K562 (cell line): ENCODE measurements at regions not wholly inside any gene's neighbourhood (a gene's known extent, or its start where the extent isn't known, plus 50 kb on each side); places are given as distances from the start of the nearest gene placed in this dataset.

Source experiments
- ATAC-seq: fragments of 200-7000 bp; cut with Tn5 transposase; 3 replicates; pipeline ENCODE4 v1.9.1; 2020; ENCODE audit warnings: moderate library complexity
- BruUV-seq: library from RNA; stranded (reverse); fragments of 400-500 nt; replicated peaks from 2 replicates; lab custom pipeline; 2021; lab: Mats Ljungman, UMichigan
- CTCF ChIA-PET: fragments of 300-600 bp; formaldehyde crosslinking; extraction: SDS; loops from one replicate; lab custom pipeline; 2021; ENCODE audit warnings: low intra/inter-chr PET ratio; lab: Yijun Ruan, JAX
- POLR2A ChIA-PET: fragments of 300-600, 350-650 bp; sonication (Branson Sonifier 250); formaldehyde crosslinking; extraction: SDS; loops from one replicate; lab custom pipeline; 2021; ENCODE audit warnings: antibody characterized with exemption, inconsistent platforms; lab: Yijun Ruan, JAX
- DNase-seq, 4 experiments: peaks; one replicate each; pipeline versions ENCODE4 v3.0.0 to v3.0.0-alpha.2; 2011 to 2018; ENCODE audit warnings: low spot score in 3 of 4, mixed read lengths in 3 of 4; ENCODE audit errors: extremely low read depth in 1 of 4
- FAIRE-seq: peaks from 2 replicates; lab custom pipeline; 2011; peaks lifted over from hg19 to GRCh38; lab: Jason Lieb, UNC
- H2AFZ ChIP-seq: 2 replicates; pipeline ENCODE4 v1.6.0; 2011; ENCODE audit warnings: low read depth, low read length, control low read depth, inconsistent platforms
- H3K27ac ChIP-seq: fragments of 200-600 bp; 3 replicates; pipeline ENCODE4 v1.8.0; 2011; ENCODE audit warnings: low read depth, mild to moderate bottlenecking, control low read depth, inconsistent platforms, low read length, moderate library complexity, mixed read lengths; ENCODE audit errors: extremely low read depth
- H3K27me3 ChIP-seq, 2 experiments: fragments of 300-600 bp in 1 of 2; 2 replicates in 1 of 2; 3 replicates in 1 of 2; pipeline versions ENCODE4 v1.6.0 to v1.8.0; 2011; ENCODE audit warnings: inconsistent platforms in 2 of 2, low read length in 2 of 2, mild to moderate bottlenecking in 1 of 2, mixed read lengths in 1 of 2, moderate library complexity in 1 of 2; ENCODE audit not compliant: control insufficient read depth in 2 of 2, insufficient read depth in 2 of 2
- H3K36me3 ChIP-seq: fragments of 300-600 bp; 3 replicates; pipeline ENCODE4 v1.8.0; 2011; ENCODE audit warnings: mild to moderate bottlenecking, low read length, inconsistent platforms; ENCODE audit not compliant: control insufficient read depth, insufficient read depth
- H3K4me1 ChIP-seq, 2 experiments: fragments of 200-600 bp in 1 of 2; replicated peaks in 1 of 2; 2 replicates in 1 of 2; 3 replicates in 1 of 2; pipeline versions ENCODE4 v1.5.1 to v1.8.0; 2011; ENCODE audit warnings: inconsistent platforms in 2 of 2, low read length in 2 of 2, mild to moderate bottlenecking in 1 of 2, mixed read lengths in 1 of 2, moderate library complexity in 1 of 2; ENCODE audit not compliant: control insufficient read depth in 2 of 2, insufficient read depth in 2 of 2
- H3K4me2 ChIP-seq: 2 replicates; pipeline ENCODE4 v1.6.1; 2011; ENCODE audit warnings: low read length, control low read depth, inconsistent platforms, mixed read lengths; ENCODE audit not compliant: insufficient read depth
- H3K4me3 ChIP-seq: fragments of 200-600 bp; sonication (generic), shearing (Covaris generic); 2 replicates; pipeline ENCODE4 v1.5.1; 2016; ENCODE audit warnings: control low read depth, inconsistent platforms
- H3K79me2 ChIP-seq: fragments of 200-600 bp; 3 replicates; pipeline ENCODE4 v1.8.0; 2011; ENCODE audit warnings: low read length, inconsistent platforms; ENCODE audit not compliant: control insufficient read depth, insufficient read depth
- H3K9ac ChIP-seq, 2 experiments: 2 replicates each; pipeline versions ENCODE4 v1.6.0 to v1.6.1; 2011; ENCODE audit warnings: low read depth in 2 of 2, low read length in 2 of 2, control low read depth in 1 of 2, inconsistent platforms in 1 of 2, mild to moderate bottlenecking in 1 of 2, mixed read lengths in 1 of 2; ENCODE audit not compliant: insufficient read depth in 1 of 2
- H3K9me1 ChIP-seq: one replicate; pipeline ENCODE4 v1.6.0; 2011; ENCODE audit warnings: inconsistent platforms, mild to moderate bottlenecking, low read length, moderate library complexity; ENCODE audit not compliant: control insufficient read depth, insufficient read depth
- H3K9me3 ChIP-seq: replicated peaks from 2 replicates; pipeline ENCODE4 v1.5.1; 2011; ENCODE audit warnings: low read depth, low read length, inconsistent platforms; ENCODE audit not compliant: control insufficient read depth, insufficient read depth
- H4K20me1 ChIP-seq: replicated peaks from 2 replicates; pipeline ENCODE4 v1.6.1; 2011; ENCODE audit warnings: low read length, inconsistent platforms, mixed read lengths; ENCODE audit not compliant: control insufficient read depth, insufficient read depth
- BCOR ChIP-seq: fragments of 450-650 bp; IDR thresholded peaks from 2 replicates; pipeline ENCODE4 v1.6.1; 2016
- CHCHD3 ChIP-seq: fragments of 250-450 bp; sonication (Bioruptor Pico); IDR thresholded peaks from 2 replicates; pipeline ENCODE4 v2.1.2; 2022; ENCODE audit warnings: mild to moderate bottlenecking
- EZH2 ChIP-seq: IDR thresholded peaks from 2 replicates; pipeline ENCODE4 v1.6.1; 2012; ENCODE audit warnings: low read depth, mild to moderate bottlenecking, inconsistent platforms, low read length, borderline replicate concordance
- HMG20B ChIP-seq: fragments of 250-450 bp; sonication (Bioruptor Pico); IDR thresholded peaks from 2 replicates; pipeline ENCODE4 v1.5.0; 2021; ENCODE audit warnings: mild to moderate bottlenecking
- KAT7 ChIP-seq: sonication (generic); formaldehyde crosslinking; IDR thresholded peaks from 2 replicates; pipeline ENCODE4 v1.8.0; 2022; ENCODE audit warnings: missing genetic modification reagents, mild to moderate bottlenecking, borderline replicate concordance
- KLF10 ChIP-seq: fragments of 250-450 bp; sonication (Bioruptor Pico); IDR thresholded peaks from 2 replicates; pipeline ENCODE4 v1.6.1; 2021; ENCODE audit warnings: matching md5 sums
- RAD51 ChIP-seq: fragments of 450-650 bp; IDR thresholded peaks from 2 replicates; pipeline ENCODE4 v1.7.1; 2016; ENCODE audit warnings: low read depth, mild to moderate bottlenecking, borderline replicate concordance
- RCOR1 ChIP-seq, 2 experiments: IDR thresholded peaks; 2 replicates each; pipeline ENCODE4 v1.6.1; 2012; ENCODE audit warnings: low read depth in 2 of 2, low read length in 2 of 2, borderline replicate concordance in 1 of 2, improper control_type of control experiment in 1 of 2
- RHOXF2B ChIP-seq: fragments of 250-450 bp; sonication (Bioruptor Pico); conservative IDR thresholded peaks from 2 replicates; pipeline ENCODE4 v1.5.1; 2021
- SETDB1 ChIP-seq: IDR thresholded peaks from one replicate; pipeline ENCODE4 v1.6.1; 2012; ENCODE audit warnings: low read length, control low read depth, inconsistent platforms
- SMARCE1 ChIP-seq: fragments of 450-650 bp; IDR thresholded peaks from 2 replicates; pipeline ENCODE4 v1.7.1; 2016; ENCODE audit warnings: mild to moderate bottlenecking
- THAP7 ChIP-seq: fragments of 250-450 bp; sonication (Bioruptor Pico); IDR thresholded peaks from 2 replicates; pipeline ENCODE4 v1.5.0; 2021
- ZBTB11 ChIP-seq, 3 experiments: fragments of 200-800 bp in 1 of 3; fragments of 250-450 bp in 1 of 3; fragments of 450-650 bp in 1 of 3; sonication (Bioruptor Pico) in 1 of 3; sonication (Bioruptor generic) in 1 of 3; formaldehyde crosslinking in 1 of 3; IDR thresholded peaks; 2 replicates each; pipeline versions ENCODE4 v1.6.1 to v1.8.0; 2016 to 2022; ENCODE audit warnings: mild to moderate bottlenecking in 2 of 3, missing genetic modification characterization in 2 of 3, missing compliant biosample characterization in 1 of 3, moderate library complexity in 1 of 3
- ZKSCAN3 ChIP-seq: fragments of 250-450 bp; sonication (Bioruptor Pico); IDR thresholded peaks from 2 replicates; pipeline ENCODE4 v1.4.0; 2020
- ZNF197 ChIP-seq: fragments of 200-800 bp; sonication (Bioruptor generic); IDR thresholded peaks from 2 replicates; pipeline ENCODE4 v1.6.1; 2016; ENCODE audit warnings: low read depth, missing genetic modification characterization, missing compliant biosample characterization
- ZNF274 ChIP-seq: IDR thresholded peaks from 2 replicates; pipeline ENCODE4 v1.6.1; 2011; ENCODE audit warnings: low read depth, mild to moderate bottlenecking, low read length, moderate library complexity, borderline replicate concordance
- ZNF644 ChIP-seq: fragments of 200-800 bp; sonication (Bioruptor generic); IDR thresholded peaks from 2 replicates; pipeline ENCODE4 v1.6.1; 2016; ENCODE audit warnings: low read depth, missing genetic modification characterization, missing compliant biosample characterization
- ZNF764 ChIP-seq: fragments of 250-450 bp; sonication (Bioruptor Pico); IDR thresholded peaks from 2 replicates; pipeline ENCODE4 v1.4.0; 2020; ENCODE audit warnings: low read depth, mild to moderate bottlenecking, moderate library complexity
- WGBS: fragments of 100-300 bp; shearing (Covaris generic); methylation state at CpG from one replicate; pipeline ENCODE4 v1.1.6; 2016; ENCODE audit warnings: low coverage, mixed read lengths; ENCODE audit not compliant: insufficient coverage; ENCODE audit errors: missing lambda C conversion rate; 5-methylcytosine and 5-hydroxymethylcytosine counted together
- in situ Hi-C: fragments of 300-500 bp; cut with MboI; formaldehyde crosslinking; loops from 4 replicates; pipeline ENCODE4 v1.15.0; 2018; ENCODE audit warnings: inconsistent platforms, mixed read lengths
- intact Hi-C: fragments of 100-400 bp; cut with micrococcal nuclease; formaldehyde crosslinking; loops from 2 replicates; pipeline ENCODE4 v1.14.2; 2022

- no peaks in the 10 kb centered on the region for H3K36me3 ChIP-seq
- peaks cover 0 to 4% of the 10 kb centered on the region in 2 experiments; a peak in 2 of 5 replicates for H3K4me1 ChIP-seq
- H3K4me2 ChIP-seq, result no peak overlapping the region
- 0 out of 2 replicates have a peak, but pooled peaks cover 4% of the 10 kb centered on the region for H4K20me1 ChIP-seq
- H3K9me1 ChIP-seq, result no peaks in the 10 kb centered on the region
- POLR2A ChIA-PET, result no interaction called here
- in situ Hi-C loops, result no loop called here
- CTCF ChIA-PET, result no interaction called here
- ATAC-seq, result no peak
- no peak overlapping the region for H3K27ac ChIP-seq
- no peak for TF ChIP-seq THAP7
- no peak for TF ChIP-seq SETDB1
- TF ChIP-seq HMG20B, result no peak
- no peak for TF ChIP-seq KAT7 (CRISPR knock-in tag)
- no peak for TF ChIP-seq SMARCE1
- TF ChIP-seq CHCHD3, result no peak
- TF ChIP-seq ZNF197, result no peak
- no peak for TF ChIP-seq RCOR1 (IDR thresholded peaks at IDR 0.05; ENCODE audit: borderline replicate concordance in 1 of 2, low read depth in 2 of 2, low read length in 2 of 2)
- TF ChIP-seq BCOR, result no peak
- no peak for TF ChIP-seq RHOXF2B (CRISPR knock-in tag)
- TF ChIP-seq RAD51, result no peak
- TF ChIP-seq KLF10 (CRISPR knock-in tag), result no peak
- TF ChIP-seq ZNF274, result no peak
- TF ChIP-seq ZKSCAN3 (CRISPR knock-in tag), result no peak
- no peak for TF ChIP-seq ZBTB11 (CRISPR knock-in tag; IDR thresholded peaks at IDR 0.05)
- no peak for TF ChIP-seq EZH2
- no peak for TF ChIP-seq ZNF764
- no peak for TF ChIP-seq ZNF644 (tag)
- WGBS, result 1% methylated on average over 10 of the region's 10 CpGs
- H3K27me3 ChIP-seq, result peaks cover 0 to 20% of the 10 kb centered on the region in 2 experiments; a peak in 2 of 5 replicates
- H3K9ac ChIP-seq, result no peak overlapping the region
- no peak overlapping the region for H2AFZ ChIP-seq
- H3K4me3 ChIP-seq, result no peak overlapping the region
- DNase-seq, result no peak
- no peaks in the 10 kb centered on the region for H3K79me2 ChIP-seq
- no peak for FAIRE-seq
- H3K9me3 ChIP-seq, result no peaks in the 10 kb centered on the region
- intact Hi-C loops, result no loop called here
- no TSS peak for BruUV-seq
Observed at GRCh38 chrX:10048076-10048475, 80.9 kb downstream of the CLDN34 start.
